IMR-90 (cell line): ENCODE measurements at regions not wholly inside any gene's neighbourhood (a gene's known extent, or its start where the extent isn't known, plus 50 kb on each side); places are given as distances from the start of the nearest gene placed in this dataset.

Experiments used
- ATAC-seq: fragments of 200-7000 bp; cut with Tn5 transposase; 2 replicates; pipeline ENCODE4 v1.9.1; 2020; ENCODE audit warnings: low read depth, mild to moderate bottlenecking, moderate library complexity
- BruUV-seq: library from RNA; stranded (reverse); fragments of 400-500 nt; replicated peaks from 2 replicates; lab custom pipeline; 2021; lab: Mats Ljungman, UMichigan
- CTCF ChIA-PET: fragments of 300-600 bp; formaldehyde crosslinking; extraction: SDS; loops from one replicate; lab custom pipeline; 2021; ENCODE audit warnings: antibody characterized with exemption; lab: Yijun Ruan, JAX
- POLR2A ChIA-PET: fragments of 300-600 bp; sonication (Branson Sonifier 250); formaldehyde crosslinking; loops from one replicate; lab custom pipeline; 2022; ENCODE audit warnings: antibody characterized with exemption; ENCODE audit not compliant: unreplicated experiment; lab: Charles Lee
- DNase-seq: peaks from one replicate; pipeline ENCODE4 v3.0.0; 2013
- H2AFZ ChIP-seq: replicated peaks from 2 replicates; pipeline ENCODE3; 2013; ENCODE audit warnings: low read length, mild to moderate bottlenecking; ENCODE audit not compliant: poor library complexity
- H2AK5ac ChIP-seq: 2 replicates; pipeline ENCODE4 v1.6.1; 2013; ENCODE audit warnings: low read depth, low read length, inconsistent platforms
- H2AK9ac ChIP-seq: replicated peaks from 2 replicates; pipeline ENCODE3; 2013; ENCODE audit warnings: mild to moderate bottlenecking, low read depth, low read length, moderate library complexity; ENCODE audit not compliant: poor library complexity
- H2BK120ac ChIP-seq: 2 replicates; pipeline ENCODE4 v1.6.1; 2013; ENCODE audit warnings: low read depth, low read length, inconsistent platforms
- H2BK15ac ChIP-seq: 3 replicates; pipeline ENCODE4 v1.6.1; 2013; ENCODE audit warnings: low read depth, low read length, inconsistent platforms
- H2BK20ac ChIP-seq: 2 replicates; pipeline ENCODE4 v1.6.1; 2013; ENCODE audit warnings: low read depth, mild to moderate bottlenecking, inconsistent platforms, low read length, moderate library complexity
- H2BK5ac ChIP-seq: 2 replicates; pipeline ENCODE4 v1.6.1; 2013; ENCODE audit warnings: mild to moderate bottlenecking, low read depth, low read length, inconsistent platforms; ENCODE audit not compliant: poor library complexity, severe bottlenecking
- H3K14ac ChIP-seq: replicated peaks from 2 replicates; pipeline ENCODE4 v1.6.1; 2013; ENCODE audit warnings: low read depth, low read length, inconsistent platforms
- H3K18ac ChIP-seq: 2 replicates; pipeline ENCODE4 v1.6.1; 2013; ENCODE audit warnings: low read depth, low read length, control low read depth
- H3K23ac ChIP-seq: 2 replicates; pipeline ENCODE4 v1.6.1; 2013; ENCODE audit warnings: low read depth, low read length, inconsistent platforms
- H3K27ac ChIP-seq: 2 replicates; pipeline ENCODE4 v1.5.1; 2013; ENCODE audit warnings: mild to moderate bottlenecking, control low read depth, low read length; ENCODE audit not compliant: insufficient read depth
- H3K27me3 ChIP-seq: 2 replicates; pipeline ENCODE4 v1.6.1; 2013; ENCODE audit warnings: low read length; ENCODE audit not compliant: control insufficient read depth, insufficient read depth
- H3K36me3 ChIP-seq: 2 replicates; pipeline ENCODE4 v1.6.1; 2013; ENCODE audit warnings: low read length, mixed read lengths; ENCODE audit not compliant: control insufficient read depth, insufficient read depth
- H3K4ac ChIP-seq: 2 replicates; pipeline ENCODE4 v1.6.1; 2013; ENCODE audit warnings: low read depth, low read length, inconsistent platforms
- H3K4me1 ChIP-seq: 2 replicates; pipeline ENCODE4 v1.6.1; 2013; ENCODE audit warnings: low read length, mixed read lengths; ENCODE audit not compliant: control insufficient read depth, insufficient read depth
- H3K4me2 ChIP-seq: 2 replicates; pipeline ENCODE4 v1.6.1; 2013; ENCODE audit warnings: low read depth, mild to moderate bottlenecking, control low read depth, low read length, moderate library complexity
- H3K4me3 ChIP-seq: 2 replicates; pipeline ENCODE4 v1.5.1; 2013; ENCODE audit warnings: low read depth, mild to moderate bottlenecking, control low read depth, low read length, moderate library complexity; ENCODE audit not compliant: insufficient read depth
- H3K56ac ChIP-seq: 2 replicates; pipeline ENCODE4 v1.6.1; 2013; ENCODE audit warnings: low read length, inconsistent platforms; ENCODE audit not compliant: insufficient read depth; ENCODE audit errors: extremely low read depth
- H3K79me1 ChIP-seq, 2 experiments: 2 replicates each; pipeline ENCODE4 v1.6.1; 2013; ENCODE audit warnings: low read length in 2 of 2, inconsistent platforms in 1 of 2, low read depth in 1 of 2
- H3K9ac ChIP-seq: 2 replicates; pipeline ENCODE4 v1.6.1; 2013; ENCODE audit warnings: low read depth, low read length, control low read depth
- H3K9me1 ChIP-seq: 2 replicates; pipeline ENCODE4 v1.6.1; 2013; ENCODE audit warnings: low read length, inconsistent platforms; ENCODE audit not compliant: insufficient read depth
- H3K9me3 ChIP-seq: 2 replicates; pipeline ENCODE4 v1.6.1; 2013; ENCODE audit warnings: low read length; ENCODE audit not compliant: control insufficient read depth, insufficient read depth
- H4K20me1 ChIP-seq: 2 replicates; pipeline ENCODE4 v1.6.1; 2013; ENCODE audit warnings: low read length, inconsistent platforms; ENCODE audit not compliant: insufficient read depth
- H4K5ac ChIP-seq: 2 replicates; pipeline ENCODE4 v1.6.1; 2013; ENCODE audit warnings: mild to moderate bottlenecking, low read depth, low read length, control low read depth
- H4K8ac ChIP-seq, 2 experiments: 2 replicates each; pipeline ENCODE4 v1.6.1; 2013; ENCODE audit warnings: low read depth in 2 of 2, low read length in 2 of 2, control low read depth in 1 of 2, inconsistent platforms in 1 of 2
- H4K91ac ChIP-seq: 2 replicates; pipeline ENCODE4 v1.6.1; 2013; ENCODE audit warnings: low read depth, low read length, inconsistent platforms; ENCODE audit not compliant: insufficient read depth
- BHLHE40 ChIP-seq: fragments of 150-350 bp; IDR thresholded peaks from 2 replicates; pipeline ENCODE4 v1.6.1; 2016; ENCODE audit warnings: mild to moderate bottlenecking, low read depth, low read length
- CEBPB ChIP-seq: IDR thresholded peaks from 2 replicates; pipeline ENCODE4 v1.6.1; 2012; ENCODE audit warnings: low read depth, low read length, improper control_type of control experiment
- MAFK ChIP-seq: IDR thresholded peaks from 2 replicates; pipeline ENCODE4 v1.6.1; 2012; ENCODE audit warnings: low read depth, low read length, improper control_type of control experiment
- MXI1 ChIP-seq: IDR thresholded peaks from 2 replicates; pipeline ENCODE4 v1.6.1; 2012; ENCODE audit warnings: low read depth, mild to moderate bottlenecking, low read length, moderate library complexity, borderline replicate concordance
- NFE2L2 ChIP-seq: fragments of 150-350 bp; IDR thresholded peaks from 2 replicates; pipeline ENCODE4 v1.6.1; 2016; ENCODE audit warnings: low read depth, mild to moderate bottlenecking, low read length
- POLR2A ChIP-seq: IDR thresholded peaks from 2 replicates; pipeline ENCODE4 v1.6.1; 2012; ENCODE audit warnings: mild to moderate bottlenecking, low read depth, low read length
- RAD21 ChIP-seq: IDR thresholded peaks from 2 replicates; pipeline ENCODE4 v1.6.1; 2012; ENCODE audit warnings: low read length, improper control_type of control experiment
- RCOR1 ChIP-seq: IDR thresholded peaks from 2 replicates; pipeline ENCODE4 v1.6.1; 2012; ENCODE audit warnings: mild to moderate bottlenecking, low read length, improper control_type of control experiment; ENCODE audit not compliant: insufficient replicate concordance
- RFX5 ChIP-seq: IDR thresholded peaks from 2 replicates; pipeline ENCODE4 v1.8.0; 2012; ENCODE audit warnings: low read depth, mild to moderate bottlenecking, low read length, moderate library complexity
- SMC3 ChIP-seq: fragments of 150-350 bp; IDR thresholded peaks from 2 replicates; pipeline ENCODE4 v1.6.1; 2016; ENCODE audit warnings: low read depth, mild to moderate bottlenecking, antibody characterized with exemption, low read length, moderate library complexity
- WGBS, 2 experiments: methylation state at CpG; one replicate each; pipeline versions ENCODE4 v1.1.5 to v1.1.7; 2013; ENCODE audit warnings: missing lambda C conversion rate in 2 of 2; ENCODE audit not compliant: insufficient read length in 1 of 2; ENCODE audit errors: extremely low coverage in 2 of 2; 5-methylcytosine and 5-hydroxymethylcytosine counted together
- dilution Hi-C: fragments of 300-500 bp; cut with HindIII; formaldehyde crosslinking; loops from one replicate; pipeline ENCODE4 v1.14.3; 2018; ENCODE audit warnings: low sequenced_read_pairs; ENCODE audit not compliant: unreplicated experiment
- in situ Hi-C: fragments of 300-500 bp; cut with MboI; formaldehyde crosslinking; loops from 3 replicates; pipeline ENCODE4 v1.14.3; 2019; ENCODE audit warnings: low sequenced_read_pairs, inconsistent platforms, mixed read lengths
- intact Hi-C: fragments of 100-400 bp; cut with micrococcal nuclease; formaldehyde crosslinking; loops from 2 replicates; pipeline ENCODE4 v1.10.0; 2022
- TF ChIP-seq, protein P1 (sequence below): conservative IDR thresholded peaks from 2 replicates; pipeline ENCODE4 v1.5.1; 2012; ENCODE audit warnings: mild to moderate bottlenecking, low read depth, low read length, improper control_type of control experiment
- TF ChIP-seq, protein P2 (sequence below): fragments of 150-350 bp; IDR thresholded peaks from 2 replicates; pipeline ENCODE4 v1.6.1; 2017; ENCODE audit warnings: mild to moderate bottlenecking, antibody characterized with exemption, low read length, low read depth

GRCh38 chr5:159736844-159737243 is 179.4 kb upstream of the ADRA1B start:
- Histone ChIP-seq H4K91ac (no peak overlapping the region), H2BK20ac (no peak overlapping the region), H3K27ac (no peak overlapping the region), H3K9ac (no peak overlapping the region), H3K27me3 (peaks cover 11% of the 10 kb centered on the region), H4K5ac (no peak overlapping the region), H3K4me2 (no peak overlapping the region), H3K56ac (no peak overlapping the region), H2BK120ac (no peak overlapping the region), H3K14ac (no peak overlapping the region), H3K18ac (no peak overlapping the region), H2BK5ac (no peak overlapping the region), H4K8ac (no peak overlapping the region), H2AK9ac (no peak overlapping the region), H3K79me1 (no peaks in the 10 kb centered on the region), H2AK5ac (no peak overlapping the region), H3K4me3 (no peak overlapping the region), H3K23ac (no peak overlapping the region), H2BK15ac (no peak overlapping the region), H4K20me1 (no peaks in the 10 kb centered on the region), H3K9me3 (no peaks in the 10 kb centered on the region; the same call in none of the 2 replicates), H3K36me3 (no peaks in the 10 kb centered on the region), H3K9me1 (no peaks in the 10 kb centered on the region), H2AFZ (no peak overlapping the region), H3K4ac (no peak overlapping the region), H3K4me1 (no peaks in the 10 kb centered on the region)
- in situ Hi-C loops: no loop called here
- no peak for DNase-seq
- no CpG with 5 or more reads among the region's 2 CpGs for whole genome bisulfite sequencing, 2 experiments
- intact Hi-C loops: no loop called here
- POLR2A ChIA-PET: no interaction called here
- TF ChIP-seq, protein P1, sequence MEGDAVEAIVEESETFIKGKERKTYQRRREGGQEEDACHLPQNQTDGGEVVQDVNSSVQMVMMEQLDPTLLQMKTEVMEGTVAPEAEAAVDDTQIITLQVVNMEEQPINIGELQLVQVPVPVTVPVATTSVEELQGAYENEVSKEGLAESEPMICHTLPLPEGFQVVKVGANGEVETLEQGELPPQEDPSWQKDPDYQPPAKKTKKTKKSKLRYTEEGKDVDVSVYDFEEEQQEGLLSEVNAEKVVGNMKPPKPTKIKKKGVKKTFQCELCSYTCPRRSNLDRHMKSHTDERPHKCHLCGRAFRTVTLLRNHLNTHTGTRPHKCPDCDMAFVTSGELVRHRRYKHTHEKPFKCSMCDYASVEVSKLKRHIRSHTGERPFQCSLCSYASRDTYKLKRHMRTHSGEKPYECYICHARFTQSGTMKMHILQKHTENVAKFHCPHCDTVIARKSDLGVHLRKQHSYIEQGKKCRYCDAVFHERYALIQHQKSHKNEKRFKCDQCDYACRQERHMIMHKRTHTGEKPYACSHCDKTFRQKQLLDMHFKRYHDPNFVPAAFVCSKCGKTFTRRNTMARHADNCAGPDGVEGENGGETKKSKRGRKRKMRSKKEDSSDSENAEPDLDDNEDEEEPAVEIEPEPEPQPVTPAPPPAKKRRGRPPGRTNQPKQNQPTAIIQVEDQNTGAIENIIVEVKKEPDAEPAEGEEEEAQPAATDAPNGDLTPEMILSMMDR: no peak
- TF ChIP-seq CEBPB: no peak
- no peak for TF ChIP-seq POLR2A
- TF ChIP-seq RAD21: no peak
- no peak for TF ChIP-seq SMC3
- no peak for TF ChIP-seq RCOR1
- no peak for TF ChIP-seq BHLHE40
- no peak for TF ChIP-seq MXI1
- no peak for TF ChIP-seq MAFK
- TF ChIP-seq RFX5: no peak
- TF ChIP-seq, protein P2, sequence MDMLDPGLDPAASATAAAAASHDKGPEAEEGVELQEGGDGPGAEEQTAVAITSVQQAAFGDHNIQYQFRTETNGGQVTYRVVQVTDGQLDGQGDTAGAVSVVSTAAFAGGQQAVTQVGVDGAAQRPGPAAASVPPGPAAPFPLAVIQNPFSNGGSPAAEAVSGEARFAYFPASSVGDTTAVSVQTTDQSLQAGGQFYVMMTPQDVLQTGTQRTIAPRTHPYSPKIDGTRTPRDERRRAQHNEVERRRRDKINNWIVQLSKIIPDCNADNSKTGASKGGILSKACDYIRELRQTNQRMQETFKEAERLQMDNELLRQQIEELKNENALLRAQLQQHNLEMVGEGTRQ: no peak
- TF ChIP-seq NFE2L2: no peak
- CTCF ChIA-PET: no interaction called here
- no TSS peak for BruUV-seq
- dilution Hi-C loops: no loop called here
- no peak for ATAC-seq
